Fibroblast of the conjunctiva (primary cell): ENCODE measurements at regions not wholly inside any gene's neighbourhood (a gene's known extent, or its start where the extent isn't known, plus 50 kb on each side); places are given as distances from the start of the nearest gene placed in this dataset.
"Not testable (repeated sequence)": the region's sequence is repeated elsewhere in the genome, so short reads cannot be mapped to it uniquely, and the experiment has no call there.

Experiments
- DNase-seq: peaks from one replicate; pipeline ENCODE4 v3.0.0-alpha.2; 2010; ENCODE audit warnings: low read depth

GRCh38 chr6:81966968-81967367 lies 214.5 kb upstream of the TENT5A start:
- DNase-seq: no peak

- no peak for DNase-seq
Measured at GRCh38 chr6:81962198-81962597, 209.7 kb upstream of the TENT5A start.

- DNase-seq: no peak
Measured at GRCh38 chr6:81950877-81951276, 198.4 kb upstream of the TENT5A start.

GRCh38 chr6:81948861-81949260 lies 196.4 kb upstream of the TENT5A start:
- DNase-seq: no peak

GRCh38 chr6:81948196-81948595 lies 195.7 kb upstream of the TENT5A start:
- not testable (repeated sequence) for DNase-seq

- no peak for DNase-seq
Measured at GRCh38 chr6:81944661-81945060, 192.2 kb upstream of the TENT5A start.

- DNase-seq: not testable (repeated sequence)
Measured at GRCh38 chr6:81942842-81943241, 190.4 kb upstream of the TENT5A start.

- DNase-seq: no peak
Measured at GRCh38 chr6:81942067-81942370, 189.5 kb upstream of the TENT5A start.

- no peak for DNase-seq
Measured at GRCh38 chr6:81940451-81940985, 188.0 kb upstream of the TENT5A start.

- no peak for DNase-seq
Measured at GRCh38 chr6:81939766-81940165, 187.3 kb upstream of the TENT5A start.

GRCh38 chr6:81938991-81939732 lies 186.7 kb upstream of the TENT5A start:
- peak; percentile 74 for DNase-seq

- DNase-seq: peak; percentile 92
Measured at GRCh38 chr6:81938014-81938856, 185.8 kb upstream of the TENT5A start.

GRCh38 chr6:81937296-81937937 lies 184.9 kb upstream of the TENT5A start:
- DNase-seq: peak; percentile 50

GRCh38 chr6:81934936-81935335 lies 182.5 kb upstream of the TENT5A start:
- no peak for DNase-seq

- DNase-seq: no peak
Measured at GRCh38 chr6:81933608-81934051, 181.1 kb upstream of the TENT5A start.

GRCh38 chr6:81933089-81933488 lies 180.6 kb upstream of the TENT5A start:
- no peak for DNase-seq

GRCh38 chr6:81932448-81932847 lies 180.0 kb upstream of the TENT5A start:
- not testable (repeated sequence) for DNase-seq

GRCh38 chr6:81929828-81930227 lies 177.3 kb upstream of the TENT5A start:
- peak; percentile 31 for DNase-seq

- DNase-seq: no peak
Measured at GRCh38 chr6:81925201-81925600, 172.7 kb upstream of the TENT5A start.

- no peak for DNase-seq
Measured at GRCh38 chr6:81909981-81910900, 157.8 kb upstream of the TENT5A start.

- DNase-seq: no peak
Measured at GRCh38 chr6:81909162-81909561, 156.7 kb upstream of the TENT5A start.
